Mesothelial cell of epicardium (in vitro differentiated cells): ENCODE measurements at regions not wholly inside any gene's neighbourhood (a gene's known extent, or its start where the extent isn't known, plus 50 kb on each side); places are given as distances from the start of the nearest gene placed in this dataset.

Experiments
- DNase-seq, 2 experiments: peaks; one replicate each; pipeline ENCODE4 v3.0.0; 2021; ENCODE audit warnings: low spot score in 2 of 2; ENCODE audit not compliant: unreplicated experiment in 2 of 2
- H3K27ac Mint-ChIP-seq: 2 replicates; pipeline ENCODE4 v1.8.0; 2021; ENCODE audit warnings: mixed read lengths
- H3K27me3 Mint-ChIP-seq: 2 replicates; pipeline ENCODE4 v1.8.0; 2021; ENCODE audit warnings: low read depth, mixed read lengths
- H3K36me3 Mint-ChIP-seq: 2 replicates; pipeline ENCODE4 v1.8.0; 2021; ENCODE audit warnings: mixed read lengths
- H3K4me1 Mint-ChIP-seq: 2 replicates; pipeline ENCODE4 v1.8.0; 2021; ENCODE audit warnings: mixed read lengths
- H3K4me3 Mint-ChIP-seq: 2 replicates; pipeline ENCODE4 v1.8.0; 2021; ENCODE audit warnings: mild to moderate bottlenecking, moderate library complexity, mixed read lengths
- H3K9me3 Mint-ChIP-seq: 2 replicates; pipeline ENCODE4 v1.8.0; 2021; ENCODE audit warnings: mixed read lengths
- TF ChIP-seq, protein P1 (sequence below): fragments of 200-600 bp; sonication (generic); IDR thresholded peaks from one replicate; pipeline ENCODE4 v1.5.0; 2021; ENCODE audit warnings: antibody characterized with exemption; ENCODE audit not compliant: unreplicated experiment

DNA sequence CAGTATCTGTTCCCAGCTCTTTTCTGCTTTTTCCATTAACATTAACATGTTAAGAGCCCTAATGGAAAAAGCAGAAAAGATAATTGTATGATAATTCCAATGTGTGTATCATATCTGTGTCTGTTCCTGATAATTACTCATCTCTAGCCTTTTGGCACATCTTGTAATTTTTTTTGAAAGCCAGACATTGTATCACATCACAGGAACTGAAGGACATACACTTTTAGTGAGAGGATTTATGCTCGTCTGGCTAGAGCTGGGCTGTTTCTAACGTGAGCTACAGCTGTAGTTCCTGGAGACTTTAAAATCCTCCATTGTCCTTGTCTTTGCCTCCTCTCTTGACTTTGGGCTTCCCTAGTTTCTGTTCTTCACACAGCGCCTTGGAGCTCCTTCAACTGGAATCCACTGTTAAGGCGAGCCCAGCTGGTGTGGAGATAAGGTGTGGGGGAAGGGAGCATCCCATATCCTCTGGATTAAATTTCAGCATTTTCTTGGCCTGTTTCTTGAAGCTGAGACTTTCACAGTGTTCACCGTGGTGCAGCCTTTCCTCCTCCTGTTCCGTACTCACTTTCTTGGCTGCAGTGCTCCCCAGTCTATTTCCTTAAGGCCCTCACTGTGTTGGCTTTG lies 211.5 kb downstream of the GALR1 start:
- peak overlapping the region; percentile 52 for H3K27ac Mint-ChIP-seq
- H3K9me3 Mint-ChIP-seq = no peaks in the 10 kb centered on the region
- no peak for DNase-seq
- TF ChIP-seq, protein P1, sequence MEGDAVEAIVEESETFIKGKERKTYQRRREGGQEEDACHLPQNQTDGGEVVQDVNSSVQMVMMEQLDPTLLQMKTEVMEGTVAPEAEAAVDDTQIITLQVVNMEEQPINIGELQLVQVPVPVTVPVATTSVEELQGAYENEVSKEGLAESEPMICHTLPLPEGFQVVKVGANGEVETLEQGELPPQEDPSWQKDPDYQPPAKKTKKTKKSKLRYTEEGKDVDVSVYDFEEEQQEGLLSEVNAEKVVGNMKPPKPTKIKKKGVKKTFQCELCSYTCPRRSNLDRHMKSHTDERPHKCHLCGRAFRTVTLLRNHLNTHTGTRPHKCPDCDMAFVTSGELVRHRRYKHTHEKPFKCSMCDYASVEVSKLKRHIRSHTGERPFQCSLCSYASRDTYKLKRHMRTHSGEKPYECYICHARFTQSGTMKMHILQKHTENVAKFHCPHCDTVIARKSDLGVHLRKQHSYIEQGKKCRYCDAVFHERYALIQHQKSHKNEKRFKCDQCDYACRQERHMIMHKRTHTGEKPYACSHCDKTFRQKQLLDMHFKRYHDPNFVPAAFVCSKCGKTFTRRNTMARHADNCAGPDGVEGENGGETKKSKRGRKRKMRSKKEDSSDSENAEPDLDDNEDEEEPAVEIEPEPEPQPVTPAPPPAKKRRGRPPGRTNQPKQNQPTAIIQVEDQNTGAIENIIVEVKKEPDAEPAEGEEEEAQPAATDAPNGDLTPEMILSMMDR = no peak
- H3K4me1 Mint-ChIP-seq = peaks cover 10% of the 10 kb centered on the region
- no peak overlapping the region for H3K4me3 Mint-ChIP-seq
- H3K27me3 Mint-ChIP-seq = no peaks in the 10 kb centered on the region
- H3K36me3 Mint-ChIP-seq = no peaks in the 10 kb centered on the region

DNA sequence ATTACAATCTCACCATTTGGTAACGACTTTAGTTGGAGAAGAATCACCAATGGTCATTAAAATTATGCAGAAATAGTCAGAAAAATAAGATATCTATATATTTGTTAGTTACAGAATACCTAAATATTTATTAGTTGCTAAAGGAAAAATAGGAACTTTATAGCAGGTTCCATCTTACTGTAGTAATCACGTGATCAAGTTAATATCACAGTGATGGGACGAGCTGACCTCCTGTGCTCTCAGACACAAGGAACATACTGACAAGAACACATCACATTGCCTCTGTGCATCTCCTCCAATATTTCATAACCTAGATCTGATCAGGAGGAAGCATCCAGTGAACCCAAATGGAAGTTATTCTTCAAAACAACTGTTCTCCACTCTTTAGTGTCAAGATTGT lies 215.3 kb downstream of the GALR1 start:
- peaks cover 10% of the 10 kb centered on the region for H3K4me1 Mint-ChIP-seq
- TF ChIP-seq, protein P1 = no peak

DNA sequence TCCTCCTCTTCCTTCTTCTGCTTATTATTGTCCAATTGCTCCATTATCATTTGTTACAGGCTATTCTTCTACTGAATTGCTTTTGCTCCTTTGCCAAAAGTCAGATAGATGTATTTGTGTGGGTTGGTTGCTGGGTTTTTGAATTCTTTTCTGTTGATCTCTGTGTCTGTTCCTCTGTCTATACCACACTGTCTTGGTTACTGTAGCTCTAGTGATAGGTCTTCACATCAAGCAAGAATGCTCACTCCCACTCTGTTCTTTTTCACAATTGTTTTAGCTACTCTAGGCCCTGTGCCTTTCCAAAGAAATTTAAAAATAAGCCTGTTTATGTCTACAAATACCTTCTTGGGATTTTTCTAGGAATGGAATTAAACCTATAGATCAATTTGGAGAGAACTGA lies 217.2 kb downstream of the GALR1 start:
- Mint-ChIP-seq H3K36me3 (no peaks in the 10 kb centered on the region), H3K27me3 (no peaks in the 10 kb centered on the region), H3K4me1 (no peaks in the 10 kb centered on the region), H3K4me3 (no peak overlapping the region), H3K27ac (no peak overlapping the region), H3K9me3 (no peaks in the 10 kb centered on the region)
- no peak for DNase-seq
- TF ChIP-seq, protein P1 = no peak

More for the DNA sequence above, 215.3 kb downstream of the GALR1 start:
- DNase-seq = no peak
- Mint-ChIP-seq H3K27ac (no peak overlapping the region), H3K27me3 (no peaks in the 10 kb centered on the region), H3K36me3 (no peaks in the 10 kb centered on the region), H3K9me3 (no peaks in the 10 kb centered on the region), H3K4me3 (no peak overlapping the region)

DNA sequence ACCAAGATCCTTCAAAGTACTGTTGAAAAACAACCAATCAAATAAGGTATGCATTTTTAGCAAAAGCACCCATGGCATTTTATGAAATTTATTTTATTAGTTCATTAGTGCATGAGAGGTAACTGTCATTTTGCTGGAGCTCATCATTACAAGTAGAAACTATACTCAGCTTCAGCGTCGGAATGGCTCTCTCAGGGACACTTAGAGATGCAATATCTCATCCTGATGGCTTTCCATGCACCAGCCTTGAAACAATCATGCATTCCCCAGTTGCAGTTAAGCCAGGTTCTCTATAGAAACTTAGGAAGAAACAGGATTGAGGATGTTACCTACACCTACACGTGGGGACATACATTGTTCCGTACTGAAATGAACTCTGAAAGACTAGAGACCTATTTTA lies 219.5 kb downstream of the GALR1 start:
- Mint-ChIP-seq H3K4me1 (no peaks in the 10 kb centered on the region), H3K27ac (no peak overlapping the region), H3K27me3 (no peaks in the 10 kb centered on the region), H3K4me3 (no peak overlapping the region), H3K36me3 (no peaks in the 10 kb centered on the region), H3K9me3 (no peaks in the 10 kb centered on the region)
- TF ChIP-seq, protein P1 = no peak
- DNase-seq = no peak

DNA sequence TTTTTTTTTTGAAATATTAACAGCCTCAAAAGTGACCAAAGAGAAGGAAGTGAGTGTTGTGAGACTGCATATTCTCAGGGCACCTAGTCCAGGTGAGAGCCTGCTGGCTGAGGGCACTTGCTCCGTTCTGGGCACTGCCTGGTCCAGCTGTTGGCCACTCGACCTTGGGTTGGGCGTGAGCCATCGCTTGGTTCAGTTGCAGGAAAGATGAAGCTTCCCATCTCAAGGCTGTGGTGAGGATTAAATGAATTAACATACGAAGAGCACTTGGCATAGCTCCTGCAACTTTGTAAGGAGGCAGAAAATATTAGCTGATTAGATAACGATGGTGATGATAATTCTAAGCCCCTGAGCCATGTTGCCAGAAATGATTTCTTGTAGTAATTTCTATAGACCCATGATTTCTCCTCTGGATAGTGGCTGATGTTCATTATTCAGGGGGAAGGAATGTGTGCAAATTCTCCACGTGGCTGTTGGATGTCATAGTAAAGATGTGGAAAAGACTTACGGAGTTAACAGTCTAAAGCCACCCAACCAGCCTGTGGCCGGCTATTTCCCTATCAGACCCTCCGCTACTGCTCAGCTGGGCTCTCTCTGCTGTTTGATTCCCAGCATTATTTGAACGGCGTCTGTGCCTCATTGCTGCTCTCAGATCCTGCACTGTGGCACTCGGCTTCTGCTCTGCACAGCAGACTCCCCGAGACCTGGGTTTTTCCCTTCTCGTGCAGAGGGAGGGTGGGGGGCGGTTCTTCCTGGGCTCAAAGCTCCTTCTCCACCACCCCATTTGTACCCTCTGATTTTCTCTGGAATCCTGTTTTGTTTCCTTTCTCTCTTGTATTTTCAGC lies 221.1 kb downstream of the GALR1 start:
- TF ChIP-seq, protein P1 = no peak
- no peak for DNase-seq
- Mint-ChIP-seq H3K4me1 (no peaks in the 10 kb centered on the region), H3K9me3 (no peaks in the 10 kb centered on the region), H3K36me3 (no peaks in the 10 kb centered on the region), H3K27ac (no peak overlapping the region), H3K27me3 (no peaks in the 10 kb centered on the region), H3K4me3 (no peak overlapping the region)
